Cardiac fibroblast (primary cell): ENCODE measurements at regions not wholly inside any gene's neighbourhood (a gene's known extent, or its start where the extent isn't known, plus 50 kb on each side); places are given as distances from the start of the nearest gene placed in this dataset.
"Not testable (repeated sequence)": the region's sequence is repeated elsewhere in the genome, so short reads cannot be mapped to it uniquely, and the experiment has no call there.

ENCODE experiments used
- DNase-seq, 2 donors: peaks; one replicate each; pipeline versions ENCODE4 v3.0.0 to v3.0.0-alpha.2; 2010; ENCODE audit warnings: low read depth in 2 of 2
- H3K4me3 ChIP-seq, 2 donors: replicated peaks in 1 of 2; 1 replicate in 1 of 2; 2 replicates in 1 of 2; pipeline ENCODE4 v1.5.1; 2011; ENCODE audit warnings: low read depth in 2 of 2, low read length in 2 of 2, mild to moderate bottlenecking in 2 of 2, moderate library complexity in 1 of 2
- TF ChIP-seq, protein P1 (sequence below): IDR thresholded peaks from one replicate; pipeline ENCODE4 v1.5.1; 2011; ENCODE audit warnings: low read depth, mild to moderate bottlenecking, low read length, inconsistent platforms

DNA sequence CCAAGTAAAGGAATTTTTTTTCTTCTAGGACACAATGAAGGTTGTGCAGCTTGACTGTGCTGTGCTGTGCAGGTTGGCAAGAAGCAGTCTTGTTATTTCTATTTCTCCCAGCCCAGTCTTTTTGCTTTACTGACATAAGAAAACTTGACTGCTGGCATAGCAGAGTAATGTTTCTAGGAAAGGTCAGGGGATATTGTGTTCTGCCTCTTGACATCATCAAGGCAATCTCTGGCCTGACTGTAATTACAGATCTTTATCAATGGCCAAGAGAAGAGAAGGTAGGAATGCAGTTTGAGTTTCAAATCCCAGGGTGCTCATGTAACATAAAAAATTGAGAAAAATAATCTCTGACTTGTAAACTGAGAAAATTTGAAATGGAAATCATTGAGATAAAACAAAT, 226.3 kb upstream of the ADGRL4 start:
- TF ChIP-seq, protein P1, sequence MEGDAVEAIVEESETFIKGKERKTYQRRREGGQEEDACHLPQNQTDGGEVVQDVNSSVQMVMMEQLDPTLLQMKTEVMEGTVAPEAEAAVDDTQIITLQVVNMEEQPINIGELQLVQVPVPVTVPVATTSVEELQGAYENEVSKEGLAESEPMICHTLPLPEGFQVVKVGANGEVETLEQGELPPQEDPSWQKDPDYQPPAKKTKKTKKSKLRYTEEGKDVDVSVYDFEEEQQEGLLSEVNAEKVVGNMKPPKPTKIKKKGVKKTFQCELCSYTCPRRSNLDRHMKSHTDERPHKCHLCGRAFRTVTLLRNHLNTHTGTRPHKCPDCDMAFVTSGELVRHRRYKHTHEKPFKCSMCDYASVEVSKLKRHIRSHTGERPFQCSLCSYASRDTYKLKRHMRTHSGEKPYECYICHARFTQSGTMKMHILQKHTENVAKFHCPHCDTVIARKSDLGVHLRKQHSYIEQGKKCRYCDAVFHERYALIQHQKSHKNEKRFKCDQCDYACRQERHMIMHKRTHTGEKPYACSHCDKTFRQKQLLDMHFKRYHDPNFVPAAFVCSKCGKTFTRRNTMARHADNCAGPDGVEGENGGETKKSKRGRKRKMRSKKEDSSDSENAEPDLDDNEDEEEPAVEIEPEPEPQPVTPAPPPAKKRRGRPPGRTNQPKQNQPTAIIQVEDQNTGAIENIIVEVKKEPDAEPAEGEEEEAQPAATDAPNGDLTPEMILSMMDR, result no peak
- H3K4me3 ChIP-seq, result no peak overlapping the region
- peak in 1 of 2 donors; percentile 2 for DNase-seq

DNA sequence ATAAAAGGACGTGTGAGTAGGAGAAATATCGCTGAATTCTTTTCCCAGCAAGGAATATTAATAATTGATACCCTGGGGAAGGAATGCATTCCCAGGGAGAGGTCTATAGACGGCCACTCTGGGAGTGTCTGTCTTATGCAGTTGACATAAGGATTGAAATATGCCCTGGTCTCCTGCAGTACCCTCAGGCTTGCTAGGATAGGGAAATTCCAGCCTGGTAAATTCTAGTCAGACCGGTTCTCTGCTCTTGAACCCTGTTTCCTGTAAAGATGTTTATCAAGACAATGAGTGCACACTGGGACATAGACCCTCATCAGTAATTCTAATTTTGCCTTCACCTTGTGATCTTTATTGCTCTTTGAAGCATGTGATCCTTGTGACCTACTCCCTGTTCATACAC, 224.2 kb upstream of the ADGRL4 start:
- not testable (repeated sequence) for H3K4me3 ChIP-seq, DNase-seq

DNA sequence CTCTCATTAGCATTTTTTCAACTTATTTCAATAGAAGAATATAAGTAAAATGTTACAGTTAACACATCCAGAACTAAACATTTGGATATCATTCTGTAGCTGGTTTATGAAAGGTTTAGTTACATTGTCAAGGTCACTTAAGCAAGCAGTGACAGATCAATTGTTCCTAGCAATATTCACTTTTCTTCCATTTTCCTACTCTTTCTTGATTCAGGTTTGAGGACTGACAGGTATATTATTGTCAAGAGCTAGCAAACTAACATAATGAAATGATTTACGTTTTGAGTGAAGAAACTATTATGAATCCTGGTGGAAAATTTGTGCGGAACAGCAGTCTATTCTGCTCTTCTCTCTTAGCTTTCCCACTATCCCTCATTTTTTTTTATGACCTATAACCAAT, 220.4 kb upstream of the ADGRL4 start:
- no peak overlapping the region for H3K4me3 ChIP-seq
- TF ChIP-seq, protein P1, result no peak
- no peak for DNase-seq

DNA sequence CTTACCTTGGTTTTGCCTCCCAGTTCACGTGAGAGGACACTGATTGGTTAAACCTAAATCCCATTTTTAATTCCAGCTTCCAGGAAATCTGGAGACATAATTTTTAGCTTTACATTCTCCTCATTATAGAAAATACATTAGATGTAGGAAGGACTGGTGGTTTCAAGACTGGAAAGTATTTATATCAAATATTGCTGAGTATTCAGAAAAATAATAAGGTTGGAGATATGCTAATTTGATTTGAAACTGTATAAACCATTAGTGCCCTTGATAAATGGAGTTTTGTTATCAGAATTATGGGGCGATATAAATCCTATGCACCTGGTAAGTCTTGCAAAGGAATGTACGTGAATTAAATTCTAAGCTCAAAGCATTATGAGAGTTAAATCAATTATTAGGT, 218.0 kb upstream of the ADGRL4 start:
- TF ChIP-seq, protein P1, result no peak
- no peak overlapping the region for H3K4me3 ChIP-seq
- DNase-seq, result no peak

DNA sequence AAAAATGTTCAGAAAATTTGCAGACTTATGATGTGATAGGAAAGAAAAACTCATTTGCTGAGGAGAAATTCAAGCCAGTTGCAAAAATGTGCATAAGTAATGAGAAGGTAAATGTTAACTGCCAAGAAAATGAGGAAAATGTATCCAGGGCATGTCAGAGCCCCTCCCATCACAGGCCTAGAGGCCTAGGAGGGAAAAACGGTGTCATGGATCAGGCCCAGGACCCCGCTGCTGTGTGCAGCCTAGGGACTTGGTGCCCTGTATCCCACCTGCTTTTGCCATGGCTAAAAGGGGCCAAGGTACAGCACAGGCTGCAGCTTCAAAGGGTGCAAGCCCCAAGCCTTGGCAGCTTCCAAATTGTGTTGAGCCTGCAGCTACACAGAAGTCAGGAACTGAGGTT, 214.0 kb upstream of the ADGRL4 start:
- DNase-seq, result no peak
- TF ChIP-seq, protein P1, result no peak
- no peak overlapping the region for H3K4me3 ChIP-seq

DNA sequence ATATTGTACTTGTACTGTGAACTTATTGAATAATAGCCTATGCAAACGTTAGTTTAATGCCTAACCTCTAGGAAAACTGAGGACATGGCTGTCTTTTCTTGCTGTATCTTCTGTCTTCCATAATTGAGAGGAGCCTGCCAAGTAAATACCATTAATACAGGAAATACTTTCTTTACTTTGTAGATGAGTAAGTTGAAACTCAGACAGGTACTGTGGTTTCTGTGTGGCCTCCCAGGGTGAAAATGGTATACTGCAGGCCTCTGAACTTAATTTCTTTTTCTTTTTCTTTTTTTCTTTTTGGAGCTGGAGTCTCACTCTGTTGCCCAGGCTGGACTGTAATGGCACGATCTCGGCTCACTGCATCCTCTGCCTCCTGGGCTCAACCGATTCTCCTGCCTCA, 208.8 kb upstream of the ADGRL4 start:
- no peak for DNase-seq
- no peak overlapping the region for H3K4me3 ChIP-seq
- TF ChIP-seq, protein P1, result no peak

DNA sequence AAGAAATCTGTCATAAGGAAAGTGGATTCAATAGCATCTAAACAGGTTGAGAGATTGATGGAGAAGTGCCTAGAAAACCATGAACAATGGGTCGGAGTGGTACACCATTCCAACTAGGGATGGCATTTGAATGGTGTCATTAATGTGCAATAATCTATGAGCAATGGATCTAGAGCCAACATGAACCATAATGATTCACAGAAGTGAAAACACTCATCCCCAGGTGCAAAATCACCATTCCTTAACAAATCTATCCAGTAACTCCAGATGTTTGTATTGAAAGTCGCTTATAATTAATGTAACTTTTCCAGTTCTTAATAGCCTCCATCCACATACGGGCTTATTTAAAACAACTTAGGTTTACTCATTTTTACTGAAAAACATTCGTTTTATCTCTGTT, 201.3 kb upstream of the ADGRL4 start:
- TF ChIP-seq, protein P1, result no peak
- no peak for DNase-seq
- no peak overlapping the region for H3K4me3 ChIP-seq
